NCI-H2171 (cell line): ENCODE measurements at regions not wholly inside any gene's neighbourhood (a gene's known extent, or its start where the extent isn't known, plus 50 kb on each side); places are given as distances from the start of the nearest gene placed in this dataset.
"Not testable (repeated sequence)": the region's sequence is repeated elsewhere in the genome, so short reads cannot be mapped to it uniquely, and the experiment has no call there.

Source experiments
- DNase-seq: peaks from one replicate; lab custom pipeline; 2025; lab: John Stamatoyannopoulos, UW

GRCh38 chr6:170097505-170098427 is 193.1 kb downstream of the DLL1 start:
- DNase-seq: no peak

- no peak for DNase-seq
These were observed 193.9 kb downstream of the DLL1 start for GRCh38 chr6:170096803-170097504.

- DNase-seq: no peak
These were observed 194.6 kb downstream of the DLL1 start for GRCh38 chr6:170096191-170096802.

- no peak for DNase-seq
These were observed 195.5 kb downstream of the DLL1 start for GRCh38 chr6:170095273-170095981.

- DNase-seq: no peak
These were observed 196.1 kb downstream of the DLL1 start for GRCh38 chr6:170094686-170095272.

- DNase-seq: no peak
These were observed 197.0 kb downstream of the DLL1 start for GRCh38 chr6:170093658-170094596.

- DNase-seq: no peak
These were observed 197.6 kb downstream of the DLL1 start for GRCh38 chr6:170093276-170093657.

GRCh38 chr6:170092826-170093225 is 198.1 kb downstream of the DLL1 start:
- no peak for DNase-seq

GRCh38 chr6:170091639-170092579 is 199.0 kb downstream of the DLL1 start:
- DNase-seq: no peak

- DNase-seq: no peak
These were observed 199.8 kb downstream of the DLL1 start for GRCh38 chr6:170091000-170091638.

- no peak for DNase-seq
These were observed 200.3 kb downstream of the DLL1 start for GRCh38 chr6:170090561-170090960.

GRCh38 chr6:170089963-170090362 is 200.9 kb downstream of the DLL1 start:
- no peak for DNase-seq

- DNase-seq: no peak
These were observed 202.3 kb downstream of the DLL1 start for GRCh38 chr6:170088582-170088955.

GRCh38 chr6:170087941-170088581 is 202.8 kb downstream of the DLL1 start:
- no peak for DNase-seq

- DNase-seq: not testable (repeated sequence)
These were observed 203.5 kb downstream of the DLL1 start for GRCh38 chr6:170087421-170087780.

GRCh38 chr6:170086639-170087420 is 204.0 kb downstream of the DLL1 start:
- DNase-seq: no peak

GRCh38 chr6:170085475-170086401 is 205.1 kb downstream of the DLL1 start:
- no peak for DNase-seq
